Erythroblast (primary cell): ENCODE measurements at regions not wholly inside any gene's neighbourhood (a gene's known extent, or its start where the extent isn't known, plus 50 kb on each side); places are given as distances from the start of the nearest gene placed in this dataset.

Experiments used
- GATA1 ChIP-seq: IDR thresholded peaks from 2 replicates; pipeline ENCODE4 v1.6.1; 2011; ENCODE audit warnings: low read depth, mild to moderate bottlenecking, control low read depth, low read length, moderate library complexity
- POLR2A ChIP-seq: IDR thresholded peaks from 2 replicates; pipeline ENCODE4 v1.6.1; 2011; ENCODE audit warnings: mild to moderate bottlenecking, low read length

DNA sequence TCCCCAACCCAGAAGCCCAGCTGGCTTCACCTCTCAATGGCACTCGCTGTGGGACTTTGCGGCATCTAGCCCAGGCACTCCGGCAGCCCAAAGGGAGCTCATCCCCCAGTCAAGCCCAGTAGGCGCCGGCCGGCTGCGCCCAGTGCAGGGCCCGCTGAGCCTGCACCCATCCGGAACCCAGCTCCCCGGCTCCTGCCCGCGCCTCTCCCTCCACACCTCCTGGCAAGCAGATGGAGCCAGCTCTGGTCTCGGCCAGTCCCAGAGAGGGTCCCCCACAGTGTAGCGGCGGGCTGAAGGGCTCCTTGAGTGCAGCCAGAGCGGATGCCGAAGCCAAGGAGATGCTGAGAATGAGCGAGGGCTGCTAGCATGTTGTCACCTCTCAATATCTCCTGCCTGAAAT lies 116.8 kb upstream of the UGT8 start:
- no peak for TF ChIP-seq POLR2A
- no peak for TF ChIP-seq GATA1
